ENCODE measurements at regions not wholly inside any gene's neighbourhood (a gene's known extent, or its start where the extent isn't known, plus 50 kb on each side); places are given as distances from the start of the nearest gene placed in this dataset.
"Not testable (repeated sequence)": the region's sequence is repeated elsewhere in the genome, so short reads cannot be mapped to it uniquely, and the experiment has no call there.

- Histone ChIP-seq H3K27me3 (ENCODE audit: insufficient read depth, low read length) (no peaks in the 10 kb centered on the region), H3K4me3 (ENCODE audit: low read length) (no peak overlapping the region), H3K9me3 (ENCODE audit: insufficient read depth, low read depth, low read length) (0 out of 2 replicates have a peak, but pooled peaks cover 4% of the 10 kb centered on the region), H3K4me1 (ENCODE audit: insufficient read depth, low read length) (no peaks in the 10 kb centered on the region), H3K9ac (ENCODE audit: low read depth, low read length) (no peak overlapping the region), H3K27ac (ENCODE audit: low read depth, low read length) (no peak overlapping the region), H3K36me3 (ENCODE audit: insufficient read depth, low read length) (no peaks in the 10 kb centered on the region)
- WGBS = 92% methylated on average over 2 of the region's 3 CpGs
Measured at GRCh38 chr21:25487046-25487594, 120.2 kb downstream of the MRPL39 start.

DNA sequence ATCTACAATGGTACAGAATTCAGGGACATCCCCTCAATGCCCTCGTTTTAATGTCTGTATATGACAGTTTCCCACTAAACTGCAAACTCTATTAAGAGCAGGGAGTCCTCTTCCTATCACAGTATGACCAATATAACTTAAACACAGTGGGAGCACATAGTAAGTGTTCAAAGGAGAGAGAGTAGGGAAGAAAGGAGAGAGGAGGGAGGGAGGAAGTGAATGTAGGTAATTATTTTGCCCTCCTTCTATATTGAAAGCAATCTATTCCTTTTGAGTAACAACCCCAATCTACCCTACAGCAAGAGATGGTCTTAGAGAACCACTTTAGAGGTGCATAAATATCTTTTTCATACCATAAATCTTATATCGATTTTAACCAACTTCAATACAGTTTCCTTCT lies 121.4 kb downstream of the MRPL39 start:
- Histone ChIP-seq H3K27me3 (ENCODE audit: insufficient read depth, low read length) (no peaks in the 10 kb centered on the region), H3K9ac (ENCODE audit: low read depth, low read length) (no peak overlapping the region), H3K9me3 (ENCODE audit: insufficient read depth, low read depth, low read length) (peaks cover 11% of the 10 kb centered on the region; the same call in 1 of the 2 replicates), H3K4me1 (ENCODE audit: insufficient read depth, low read length) (no peaks in the 10 kb centered on the region), H3K36me3 (ENCODE audit: insufficient read depth, low read length) (no peaks in the 10 kb centered on the region), H3K4me3 (ENCODE audit: low read length) (no peak overlapping the region), H3K27ac (ENCODE audit: low read depth, low read length) (no peak overlapping the region)
- WGBS = 87% methylated on average over 2 of the region's 2 CpGs

DNA sequence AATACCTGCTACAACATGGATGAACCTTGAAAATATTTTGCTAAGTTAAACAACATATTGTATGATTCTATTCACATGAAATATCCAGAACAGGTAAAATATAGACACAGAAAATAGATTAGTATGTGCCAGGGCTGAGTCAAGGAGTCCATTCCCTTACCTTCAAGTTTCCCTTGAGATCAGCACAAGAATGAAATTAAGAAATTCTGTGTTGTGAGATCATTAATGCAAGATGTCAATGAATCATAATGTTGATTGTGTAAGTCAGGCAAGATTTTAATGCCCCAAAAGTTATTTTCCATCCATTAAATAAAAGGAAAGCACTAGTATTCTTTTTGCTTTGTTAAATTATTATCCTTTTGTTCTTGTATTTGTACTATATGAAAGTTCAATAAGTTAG lies 139.4 kb downstream of the MRPL39 start:
- Histone ChIP-seq H3K4me3 (ENCODE audit: low read length) (no peak overlapping the region), H3K27ac (ENCODE audit: low read depth, low read length) (no peak overlapping the region), H3K36me3 (ENCODE audit: insufficient read depth, low read length) (no peaks in the 10 kb centered on the region), H3K9ac (ENCODE audit: low read depth, low read length) (no peak overlapping the region), H3K9me3 (ENCODE audit: insufficient read depth, low read depth, low read length) (no peaks in the 10 kb centered on the region), H3K4me1 (ENCODE audit: insufficient read depth, low read length) (no peaks in the 10 kb centered on the region), H3K27me3 (ENCODE audit: insufficient read depth, low read length) (no peaks in the 10 kb centered on the region)

DNA sequence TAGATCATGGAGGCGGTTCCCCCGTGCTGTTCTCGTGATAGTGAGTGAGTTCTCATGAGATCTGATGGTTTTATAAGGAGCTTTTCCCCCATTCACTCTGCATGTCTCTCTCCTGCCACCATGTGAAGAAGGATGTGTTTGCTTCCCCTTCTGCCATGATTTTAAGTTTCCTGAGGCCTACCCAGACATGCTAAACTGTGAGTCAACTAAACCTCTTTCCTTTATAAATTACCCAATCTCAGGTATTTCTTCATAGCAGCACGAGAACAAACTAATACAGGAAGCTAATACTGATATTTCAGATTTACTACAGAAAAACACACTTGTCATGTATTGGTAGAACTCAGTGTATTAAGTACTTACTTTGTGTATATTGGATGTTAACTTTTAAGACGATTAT lies 140.2 kb downstream of the MRPL39 start:
- H3K4me3 ChIP-seq (ENCODE audit: low read length); H3K36me3 ChIP-seq (ENCODE audit: insufficient read depth, low read length); H3K4me1 ChIP-seq (ENCODE audit: insufficient read depth, low read length); H3K27me3 ChIP-seq (ENCODE audit: insufficient read depth, low read length); H3K9ac ChIP-seq (ENCODE audit: low read depth, low read length); H3K9me3 ChIP-seq (ENCODE audit: insufficient read depth, low read depth, low read length); H3K27ac ChIP-seq (ENCODE audit: low read depth, low read length): not testable (repeated sequence)
- 81% methylated on average over 4 of the region's 5 CpGs for WGBS

DNA sequence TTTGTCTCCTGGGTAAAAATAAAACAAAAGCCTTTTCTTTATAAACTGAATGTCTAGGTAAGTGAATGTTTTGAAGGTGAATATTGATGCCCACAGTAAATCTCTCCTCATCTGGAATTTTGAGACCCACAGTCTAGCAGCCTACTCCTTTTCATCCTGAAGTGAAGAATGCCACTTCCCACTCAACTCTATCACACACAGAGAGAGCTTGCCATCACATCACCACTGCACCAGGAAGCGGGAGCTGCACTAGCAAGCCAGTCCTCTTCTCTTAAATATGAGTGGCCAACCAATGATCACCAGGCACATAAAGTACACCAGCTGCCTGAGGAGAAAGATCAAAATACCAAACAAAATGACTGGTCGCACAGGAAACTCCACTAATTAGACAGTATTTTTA lies 140.8 kb downstream of the MRPL39 start:
- Histone ChIP-seq H3K9me3 (ENCODE audit: insufficient read depth, low read depth, low read length) (no peaks in the 10 kb centered on the region), H3K27me3 (ENCODE audit: insufficient read depth, low read length) (no peaks in the 10 kb centered on the region)
- WGBS = 85% methylated on average over 1 of the region's 2 CpGs

GRCh38 chr21:25465263-25465662 lies 142.0 kb downstream of the MRPL39 start:
- Histone ChIP-seq H3K9me3 (ENCODE audit: insufficient read depth, low read depth, low read length) (no peaks in the 10 kb centered on the region), H3K27ac (ENCODE audit: low read depth, low read length) (no peak overlapping the region), H3K9ac (ENCODE audit: low read depth, low read length) (no peak overlapping the region), H3K27me3 (ENCODE audit: insufficient read depth, low read length) (no peaks in the 10 kb centered on the region), H3K36me3 (ENCODE audit: insufficient read depth, low read length) (no peaks in the 10 kb centered on the region), H3K4me1 (ENCODE audit: insufficient read depth, low read length) (no peaks in the 10 kb centered on the region), H3K4me3 (ENCODE audit: low read length) (no peak overlapping the region)

More for the DNA sequence above, 140.8 kb downstream of the MRPL39 start:
- Histone ChIP-seq H3K4me3 (ENCODE audit: low read length) (no peak overlapping the region), H3K36me3 (ENCODE audit: insufficient read depth, low read length) (no peaks in the 10 kb centered on the region), H3K27ac (ENCODE audit: low read depth, low read length) (no peak overlapping the region), H3K9ac (ENCODE audit: low read depth, low read length) (no peak overlapping the region), H3K4me1 (ENCODE audit: insufficient read depth, low read length) (no peaks in the 10 kb centered on the region)

DNA sequence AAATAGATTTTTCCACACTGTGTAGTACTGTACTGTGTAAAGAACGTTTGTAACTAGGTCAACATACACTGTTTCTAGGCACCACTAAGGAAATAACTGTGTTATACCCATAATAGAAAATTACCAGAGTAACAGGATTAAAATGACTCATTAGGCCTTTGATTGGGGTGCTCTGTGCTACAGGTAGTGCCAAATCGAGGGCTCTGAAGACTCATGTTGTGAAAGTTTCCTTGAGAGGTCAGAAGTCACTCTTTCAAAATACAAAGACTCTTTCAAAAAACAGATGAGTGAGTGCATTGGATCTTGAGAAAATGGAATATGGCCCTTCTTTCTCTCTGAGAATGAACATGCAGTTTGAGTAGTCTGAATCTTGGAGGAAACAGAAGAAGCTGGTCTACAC lies 143.0 kb downstream of the MRPL39 start:
- no peak overlapping the region for H3K27ac ChIP-seq (ENCODE audit: low read depth, low read length)
- no peak overlapping the region for H3K9ac ChIP-seq (ENCODE audit: low read depth, low read length)
- no peaks in the 10 kb centered on the region for H3K27me3 ChIP-seq (ENCODE audit: insufficient read depth, low read length)
- WGBS = 100% methylated on average over 1 of the region's 2 CpGs
- H3K36me3 ChIP-seq (ENCODE audit: insufficient read depth, low read length) = no peaks in the 10 kb centered on the region
- no peak overlapping the region for H3K4me3 ChIP-seq (ENCODE audit: low read length)
- no peaks in the 10 kb centered on the region for H3K4me1 ChIP-seq (ENCODE audit: insufficient read depth, low read length)
- H3K9me3 ChIP-seq (ENCODE audit: insufficient read depth, low read depth, low read length) = no peaks in the 10 kb centered on the region

DNA sequence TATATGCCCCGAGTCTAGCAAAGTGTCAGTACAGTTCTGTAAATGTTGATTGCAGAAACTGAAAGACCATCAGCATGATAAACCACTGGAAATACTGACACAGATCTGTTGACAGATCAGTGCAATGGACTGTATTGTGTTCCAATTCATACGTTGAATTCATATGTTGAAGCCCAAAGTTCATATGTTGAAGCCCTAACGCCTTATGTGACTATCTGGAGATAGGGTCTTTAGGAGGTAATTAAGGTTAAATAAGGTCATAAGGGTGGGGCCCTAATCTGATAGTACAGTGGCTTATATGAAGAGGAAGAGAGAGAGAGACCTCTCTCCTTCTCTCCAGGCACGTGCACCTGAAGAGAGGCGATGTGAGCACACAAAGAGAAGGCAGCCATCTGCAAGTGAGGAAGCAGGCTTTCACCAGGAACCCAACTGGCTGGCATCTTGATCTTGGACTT lies 144.7 kb downstream of the MRPL39 start:
- H3K36me3 ChIP-seq (ENCODE audit: insufficient read depth, low read length) = no peaks in the 10 kb centered on the region
- no peaks in the 10 kb centered on the region for H3K4me1 ChIP-seq (ENCODE audit: insufficient read depth, low read length)
- no peaks in the 10 kb centered on the region for H3K27me3 ChIP-seq (ENCODE audit: insufficient read depth, low read length)
- no peak overlapping the region for H3K9ac ChIP-seq (ENCODE audit: low read depth, low read length)
- H3K4me3 ChIP-seq (ENCODE audit: low read length) = no peak overlapping the region
- H3K9me3 ChIP-seq (ENCODE audit: insufficient read depth, low read depth, low read length) = no peaks in the 10 kb centered on the region
- 77% methylated on average over 5 of the region's 5 CpGs for WGBS
- H3K27ac ChIP-seq (ENCODE audit: low read depth, low read length) = no peak overlapping the region

DNA sequence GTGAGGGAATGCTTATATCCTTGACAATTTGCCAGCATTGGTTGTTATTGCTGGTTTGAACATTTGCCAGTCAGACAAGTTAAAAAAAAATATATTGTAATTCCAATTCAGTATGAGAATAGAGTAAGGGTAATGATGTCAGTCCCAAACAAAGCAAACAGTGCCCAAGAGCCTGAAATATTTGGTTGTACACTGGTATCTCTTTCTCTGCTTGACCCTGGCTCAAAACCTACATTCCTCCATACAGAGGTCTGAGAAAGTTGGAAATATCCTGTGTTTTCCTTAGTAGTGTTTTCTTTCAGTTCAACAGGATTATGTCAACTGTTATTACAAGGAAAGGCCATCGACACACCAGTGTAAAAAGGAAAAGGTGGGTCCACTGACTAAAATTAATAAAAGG lies 145.6 kb downstream of the MRPL39 start:
- H3K4me3 ChIP-seq (ENCODE audit: low read length) = no peak overlapping the region
- no peaks in the 10 kb centered on the region for H3K9me3 ChIP-seq (ENCODE audit: insufficient read depth, low read depth, low read length)
- no peak overlapping the region for H3K9ac ChIP-seq (ENCODE audit: low read depth, low read length)
- H3K27me3 ChIP-seq (ENCODE audit: insufficient read depth, low read length) = no peaks in the 10 kb centered on the region
- no peaks in the 10 kb centered on the region for H3K4me1 ChIP-seq (ENCODE audit: insufficient read depth, low read length)
- no peaks in the 10 kb centered on the region for H3K36me3 ChIP-seq (ENCODE audit: insufficient read depth, low read length)
- 36% methylated on average over 1 of the region's 1 CpG for WGBS
- H3K27ac ChIP-seq (ENCODE audit: low read depth, low read length) = no peak overlapping the region

DNA sequence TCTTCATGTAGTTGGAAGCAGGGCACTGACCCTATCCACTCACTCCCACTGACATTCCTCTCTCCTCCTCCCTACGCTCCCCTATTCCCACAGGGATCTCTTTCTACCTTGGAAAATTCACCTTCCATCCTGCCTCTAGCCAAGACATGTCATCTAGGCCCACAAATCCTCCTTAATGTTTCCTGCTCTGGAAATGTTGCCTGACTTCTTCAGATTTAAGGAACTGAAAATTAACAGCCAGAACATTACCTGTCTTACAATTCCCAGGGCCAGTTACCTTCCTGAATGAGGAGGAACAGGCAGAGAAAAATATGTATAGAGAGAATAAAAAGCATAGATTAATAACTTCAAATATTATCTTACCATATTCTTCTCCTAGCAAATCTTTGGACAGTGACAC lies 147.3 kb downstream of the MRPL39 start:
- Histone ChIP-seq H3K4me1 (ENCODE audit: insufficient read depth, low read length) (no peaks in the 10 kb centered on the region), H3K36me3 (ENCODE audit: insufficient read depth, low read length) (no peaks in the 10 kb centered on the region), H3K9ac (ENCODE audit: low read depth, low read length) (no peak overlapping the region), H3K27me3 (ENCODE audit: insufficient read depth, low read length) (no peaks in the 10 kb centered on the region), H3K9me3 (ENCODE audit: insufficient read depth, low read depth, low read length) (no peaks in the 10 kb centered on the region), H3K27ac (ENCODE audit: low read depth, low read length) (no peak overlapping the region), H3K4me3 (ENCODE audit: low read length) (no peak overlapping the region)
- 88% methylated on average over 1 of the region's 1 CpG for whole genome bisulfite sequencing

DNA sequence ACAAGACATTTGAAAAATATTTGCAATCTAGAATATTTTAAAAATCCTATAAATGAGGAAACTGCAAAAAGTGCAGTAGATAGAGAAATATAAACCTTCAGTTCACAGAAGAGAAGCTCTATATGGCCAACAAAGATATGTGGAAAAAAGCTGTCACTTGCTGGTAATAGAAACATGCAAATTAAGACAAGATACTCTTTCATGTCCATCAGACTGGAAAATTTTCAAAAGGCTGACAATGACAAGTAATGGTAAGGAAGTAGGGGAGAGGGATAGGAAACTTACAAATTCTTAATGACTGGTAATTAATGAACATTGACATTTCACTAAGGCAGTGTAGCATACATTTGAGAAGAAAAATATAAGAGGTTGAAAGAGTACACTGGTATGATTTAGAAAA lies 147.9 kb downstream of the MRPL39 start:
- H3K4me1 ChIP-seq (ENCODE audit: insufficient read depth, low read length) = no peaks in the 10 kb centered on the region
- H3K27ac ChIP-seq (ENCODE audit: low read depth, low read length) = no peak overlapping the region
- H3K4me3 ChIP-seq (ENCODE audit: low read length) = no peak overlapping the region
- H3K36me3 ChIP-seq (ENCODE audit: insufficient read depth, low read length) = no peaks in the 10 kb centered on the region
- H3K9ac ChIP-seq (ENCODE audit: low read depth, low read length) = no peak overlapping the region
- no peaks in the 10 kb centered on the region for H3K27me3 ChIP-seq (ENCODE audit: insufficient read depth, low read length)
- no peaks in the 10 kb centered on the region for H3K9me3 ChIP-seq (ENCODE audit: insufficient read depth, low read depth, low read length)

DNA sequence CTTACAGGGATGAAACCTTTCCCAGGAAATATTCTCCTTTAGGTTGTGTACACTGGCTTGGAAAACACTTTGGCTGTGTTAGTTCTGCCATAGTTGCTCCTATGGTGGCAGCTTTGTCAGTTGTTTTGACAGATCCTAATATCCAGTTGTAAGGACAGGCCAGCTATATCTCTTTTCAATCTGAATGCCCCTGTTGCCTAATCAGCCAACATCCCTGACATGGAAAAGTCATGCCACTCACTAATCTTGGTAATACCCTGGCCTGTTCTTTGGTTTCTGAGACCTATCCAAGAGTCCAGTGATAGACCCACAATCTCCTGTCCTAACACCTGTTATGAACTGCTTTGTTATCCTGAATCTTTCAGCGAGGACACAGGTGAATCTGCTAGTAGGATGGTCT lies 148.8 kb downstream of the MRPL39 start:
- no peaks in the 10 kb centered on the region for H3K4me1 ChIP-seq (ENCODE audit: insufficient read depth, low read length)
- 100% methylated on average over 1 of the region's 1 CpG for WGBS
- H3K9ac ChIP-seq (ENCODE audit: low read depth, low read length) = no peak overlapping the region

More for the DNA sequence above, 148.8 kb downstream of the MRPL39 start:
- no peak overlapping the region for H3K4me3 ChIP-seq (ENCODE audit: low read length)
- no peaks in the 10 kb centered on the region for H3K9me3 ChIP-seq (ENCODE audit: insufficient read depth, low read depth, low read length)
- no peaks in the 10 kb centered on the region for H3K36me3 ChIP-seq (ENCODE audit: insufficient read depth, low read length)
- no peaks in the 10 kb centered on the region for H3K27me3 ChIP-seq (ENCODE audit: insufficient read depth, low read length)
- H3K27ac ChIP-seq (ENCODE audit: low read depth, low read length) = no peak overlapping the region

Measured in HUES64 (cell line).